NCI-H2081 treated with DMSO at 0.1 percent for 48 hours (cell line): ENCODE measurements at regions not wholly inside any gene's neighbourhood (a gene's known extent, or its start where the extent isn't known, plus 50 kb on each side); places are given as distances from the start of the nearest gene placed in this dataset.
"Not testable (repeated sequence)": the region's sequence is repeated elsewhere in the genome, so short reads cannot be mapped to it uniquely, and the experiment has no call there.

Source experiments
- DNase-seq: peaks from one replicate; lab custom pipeline; 2025; lab: John Stamatoyannopoulos, UW

DNA sequence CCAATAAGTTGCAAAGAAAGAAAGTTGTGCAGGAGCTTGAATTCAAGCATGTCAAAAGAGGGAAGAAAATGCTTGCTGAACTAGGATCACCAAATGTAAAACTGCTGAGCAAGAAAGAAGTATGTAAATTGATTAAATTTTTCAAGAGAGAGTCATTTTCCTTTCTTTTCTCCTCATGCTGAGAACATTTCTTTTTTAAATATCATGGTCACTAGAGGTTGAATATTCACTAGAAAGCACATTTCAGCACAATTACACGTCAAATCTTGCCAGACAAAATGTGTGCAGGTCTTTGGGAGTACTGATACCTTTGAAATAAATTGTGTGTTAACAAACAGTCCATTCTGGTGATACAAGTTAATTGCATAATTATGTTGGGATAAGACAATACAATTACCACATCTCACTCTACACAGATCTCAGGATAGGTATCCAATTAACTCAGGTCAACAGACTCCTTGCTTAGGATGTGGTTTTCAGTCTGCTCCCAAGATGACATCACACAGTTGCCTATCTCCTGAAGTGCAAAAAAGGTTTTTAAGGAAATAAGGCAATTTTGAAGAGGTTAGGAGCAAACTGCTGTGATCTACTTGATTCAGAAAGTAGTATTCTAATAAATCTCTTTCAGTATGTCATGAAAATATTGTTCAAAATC, 862.2 kb downstream of the RPS29 start:
- no peak for DNase-seq

GRCh38 chr14:48714366-48714765, 871.8 kb downstream of the RPS29 start:
- no peak for DNase-seq

GRCh38 chr14:48710133-48710532, 876.0 kb downstream of the RPS29 start:
- no peak for DNase-seq

DNA sequence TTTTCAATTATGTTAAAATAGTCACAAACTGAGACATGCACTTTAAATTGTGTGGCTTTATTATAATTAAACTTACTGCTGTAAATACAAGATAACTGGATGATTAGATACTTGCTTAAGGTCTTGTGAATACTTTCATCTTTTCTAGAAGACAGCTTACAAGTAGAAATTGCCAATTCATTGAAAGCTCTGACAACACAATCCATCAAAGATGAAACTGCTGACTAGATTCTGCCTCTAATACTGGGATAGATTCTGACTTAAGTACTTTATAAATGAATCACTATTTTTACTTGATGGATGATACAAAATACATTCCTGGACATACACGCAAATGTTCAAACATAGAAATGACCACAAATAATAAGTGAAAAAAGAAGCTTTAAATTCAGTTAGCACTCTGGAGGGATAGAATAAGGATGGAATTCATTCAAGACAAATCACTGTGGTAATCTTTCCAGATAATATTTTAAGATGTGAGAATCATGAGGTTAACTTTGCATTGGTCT, 876.8 kb downstream of the RPS29 start:
- DNase-seq = no peak

DNA sequence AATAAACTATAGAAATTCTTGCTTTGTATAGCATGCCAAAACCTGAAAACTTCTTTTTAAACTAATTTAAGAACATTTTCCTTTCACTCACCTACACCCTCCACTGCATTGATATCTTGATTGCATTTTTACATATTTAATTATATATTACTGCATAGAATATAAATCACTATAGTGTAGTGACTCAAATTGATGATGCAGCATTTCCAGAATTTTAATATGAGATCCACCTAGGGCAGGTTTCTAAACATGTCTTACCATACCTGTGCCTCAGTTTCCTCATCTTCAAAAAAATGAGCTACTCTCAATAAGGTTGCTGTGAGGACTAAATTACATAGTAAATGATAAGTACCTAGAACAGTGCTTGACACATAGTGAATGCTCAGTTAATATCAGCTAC, 881.5 kb downstream of the RPS29 start:
- DNase-seq = no peak

DNA sequence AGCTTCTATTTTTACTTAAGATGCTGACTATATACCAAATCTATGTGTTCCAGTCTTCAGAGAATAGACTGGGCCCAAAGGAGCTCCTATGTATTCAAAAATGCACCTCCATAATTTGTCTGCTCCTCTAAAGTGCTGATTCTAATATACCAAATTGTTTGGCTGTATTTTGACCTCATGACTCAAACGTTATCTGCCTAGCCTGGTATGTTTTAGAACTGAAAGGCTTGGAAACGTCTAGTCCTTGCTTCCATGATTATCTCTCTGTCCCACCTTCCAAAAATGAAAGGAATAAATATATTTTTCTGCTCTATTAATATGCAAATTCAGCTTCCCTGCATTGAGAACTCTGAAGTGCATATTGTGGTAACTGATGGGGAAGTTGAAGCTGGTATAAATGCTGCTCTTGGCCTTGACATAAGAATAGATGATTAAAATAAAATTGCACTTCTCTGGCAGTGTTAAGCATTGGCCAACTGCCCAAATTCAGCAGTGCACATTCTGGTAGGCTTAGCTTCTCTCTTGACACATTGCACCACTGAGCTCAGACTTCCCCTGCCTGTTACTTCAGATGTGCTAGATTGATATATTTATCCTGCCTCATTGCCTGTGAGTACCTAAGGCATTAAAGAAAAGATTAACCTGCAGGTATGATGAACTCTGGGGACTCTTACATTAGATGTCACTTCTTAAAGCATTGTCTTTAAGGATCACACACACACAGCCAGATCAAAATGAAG, 882.3 kb downstream of the RPS29 start:
- DNase-seq = no peak

- not testable (repeated sequence) for DNase-seq
Measured at GRCh38 chr14:48697362-48697761, 888.8 kb downstream of the RPS29 start.

DNA sequence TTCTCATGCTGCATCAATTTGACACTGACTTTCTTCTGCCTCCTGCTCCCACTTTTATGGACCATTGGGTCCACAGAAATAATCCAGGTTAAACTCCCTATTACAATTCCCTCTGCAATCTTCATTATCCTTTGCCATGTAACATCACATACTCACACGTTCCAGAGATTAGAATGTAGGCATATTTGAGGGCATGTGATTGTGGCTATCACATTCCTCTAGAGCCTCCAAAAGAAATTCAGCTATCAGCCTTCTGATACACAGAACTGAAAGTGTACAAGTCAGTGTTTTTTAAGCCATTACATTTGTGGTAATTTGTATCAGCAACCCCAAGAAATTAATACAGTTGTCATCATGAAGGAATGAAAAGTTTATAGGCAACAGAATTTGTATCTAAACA, 892.4 kb downstream of the RPS29 start:
- no peak for DNase-seq

DNA sequence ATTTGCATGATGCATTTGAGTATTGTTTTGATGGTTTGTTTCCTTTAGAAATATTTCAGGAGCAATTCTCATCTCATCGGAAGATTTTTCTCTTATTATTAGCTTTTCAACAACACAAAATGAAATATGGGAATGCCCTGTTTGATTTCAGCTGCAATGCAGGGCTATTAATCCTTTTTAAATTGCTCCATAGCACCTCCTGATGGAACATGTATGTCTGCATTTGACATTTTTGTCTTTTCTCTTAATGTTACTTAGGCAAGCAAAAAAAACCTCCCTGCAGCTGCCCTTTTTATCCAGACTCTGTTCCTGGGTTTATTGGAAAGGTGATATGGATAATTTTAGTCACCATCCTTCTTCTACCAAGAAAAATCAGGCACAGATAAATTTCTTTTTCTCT, 895.8 kb downstream of the RPS29 start:
- DNase-seq = no peak

GRCh38 chr14:48686650-48687049, 899.5 kb downstream of the RPS29 start:
- no peak for DNase-seq

DNA sequence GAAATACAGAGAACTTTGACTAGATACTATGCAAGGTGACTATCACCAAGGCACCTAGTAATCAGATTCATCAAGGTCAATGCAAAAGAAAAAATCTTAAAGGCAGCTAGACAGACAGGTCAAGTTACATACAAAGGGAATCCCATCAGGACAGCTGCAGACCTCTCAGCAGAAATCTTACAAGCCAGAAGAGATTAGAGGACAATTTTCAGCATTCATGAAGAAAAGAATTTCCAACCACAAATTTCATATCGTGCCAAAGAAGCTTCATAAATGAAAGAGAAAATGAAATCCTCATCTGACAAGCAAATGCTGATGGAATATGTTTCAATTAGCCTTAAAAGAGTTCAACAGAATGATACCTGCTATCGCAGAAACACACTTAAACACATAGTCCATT, 913.7 kb downstream of the RPS29 start:
- DNase-seq = no peak

DNA sequence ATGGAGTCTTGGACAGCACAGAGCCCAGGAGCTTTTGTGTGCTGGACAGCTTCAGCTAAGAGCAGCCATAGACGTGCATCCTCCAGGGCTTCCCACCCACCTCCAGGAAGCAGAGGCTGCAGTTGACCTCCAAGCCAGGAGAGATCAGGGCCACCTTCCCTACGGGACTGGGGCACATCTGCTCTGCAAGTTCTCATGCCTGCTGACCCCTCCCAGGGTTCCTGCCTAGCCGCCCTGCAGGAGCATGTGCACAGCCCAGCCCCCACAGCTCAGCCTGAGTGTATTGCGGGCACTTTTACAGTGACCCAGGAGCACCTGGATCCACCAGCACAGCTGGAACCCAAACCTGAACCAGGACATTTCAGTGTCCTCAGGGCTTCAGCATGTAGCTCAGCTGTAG, 915.2 kb downstream of the RPS29 start:
- DNase-seq = no peak

GRCh38 chr14:48665077-48665784, 920.9 kb downstream of the RPS29 start:
- no peak for DNase-seq

GRCh38 chr14:48643241-48643640, 942.9 kb downstream of the RPS29 start:
- DNase-seq = no peak

DNA sequence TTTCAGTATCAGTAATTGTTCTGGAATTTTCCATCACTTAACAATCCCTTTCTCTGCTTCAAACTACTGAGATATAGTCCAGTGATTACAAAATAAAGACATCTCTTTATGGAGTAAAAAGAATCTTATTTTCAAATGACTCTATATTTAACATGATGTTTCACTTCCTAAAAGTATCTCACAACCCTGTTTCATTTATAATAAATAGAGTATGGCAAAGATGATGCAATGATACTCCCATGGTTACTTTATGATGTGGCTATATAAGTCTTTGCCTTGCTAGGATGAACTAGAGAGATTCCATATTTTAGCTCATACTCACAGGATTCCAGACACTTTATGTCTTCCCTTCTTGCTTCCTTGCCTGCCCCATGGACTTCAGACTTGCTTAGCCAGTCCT, 953.5 kb upstream of the MDGA2 start:
- DNase-seq = no peak

GRCh38 chr14:48622980-48623379, 947.6 kb upstream of the MDGA2 start:
- no peak for DNase-seq

DNA sequence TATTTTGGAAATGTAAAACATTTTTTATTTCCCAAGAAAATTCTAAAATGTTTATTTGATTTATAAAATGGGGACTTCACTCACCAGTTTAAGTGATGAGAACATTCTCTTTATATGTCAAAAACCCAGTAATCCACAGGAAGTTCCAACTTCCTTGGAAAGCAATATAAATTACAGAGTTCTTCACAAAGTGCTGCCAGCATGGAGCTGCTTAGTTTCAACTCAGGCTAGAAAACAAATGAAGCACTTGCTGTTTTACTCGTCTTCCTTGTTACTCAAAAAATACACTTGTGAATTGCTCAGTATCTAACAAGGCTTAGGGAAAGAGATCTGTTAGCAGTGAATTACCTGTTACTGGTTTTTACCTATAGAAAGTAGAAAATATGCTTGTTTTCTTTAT, 942.7 kb upstream of the MDGA2 start:
- DNase-seq = no peak

DNA sequence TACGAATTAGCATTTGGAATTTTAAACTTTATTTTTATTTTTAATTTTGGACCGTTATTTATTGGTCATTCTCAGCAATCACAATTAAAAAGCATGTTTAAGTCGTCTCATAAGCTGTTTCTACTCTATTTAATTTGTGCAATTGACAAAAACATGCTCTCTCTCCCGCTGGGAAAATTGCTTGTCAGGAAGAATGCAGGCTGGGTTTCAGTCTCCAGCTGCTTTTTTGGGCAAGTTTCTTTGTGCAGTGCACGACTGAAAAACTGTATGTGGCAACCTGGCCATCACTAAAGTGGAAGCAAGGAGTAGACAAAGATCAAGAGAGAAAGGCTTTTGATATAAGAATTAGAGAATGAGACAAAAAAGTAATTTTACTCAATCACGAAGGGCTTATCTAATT, 941.5 kb upstream of the MDGA2 start:
- peak; percentile 51 for DNase-seq

DNA sequence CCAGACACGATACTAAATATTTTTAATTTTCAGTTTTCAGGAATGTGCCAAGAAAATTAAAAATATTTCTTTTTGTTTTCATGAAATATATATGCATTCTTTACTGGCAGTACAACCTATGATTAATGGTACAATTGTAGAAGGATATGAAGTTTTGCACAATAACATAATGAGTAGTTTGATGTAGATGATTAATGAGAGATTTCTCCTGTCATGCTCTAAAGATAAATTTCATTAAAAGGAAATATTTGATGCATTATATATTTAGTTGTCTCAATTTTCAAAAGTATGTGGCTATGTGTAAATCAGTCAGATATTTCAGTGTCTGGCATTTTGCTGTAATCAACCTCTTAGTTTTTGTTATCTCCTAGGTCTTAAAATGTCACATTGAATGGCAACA, 940.2 kb upstream of the MDGA2 start:
- no peak for DNase-seq

- DNase-seq = no peak
Measured at GRCh38 chr14:48614003-48614402, 938.6 kb upstream of the MDGA2 start.

DNA sequence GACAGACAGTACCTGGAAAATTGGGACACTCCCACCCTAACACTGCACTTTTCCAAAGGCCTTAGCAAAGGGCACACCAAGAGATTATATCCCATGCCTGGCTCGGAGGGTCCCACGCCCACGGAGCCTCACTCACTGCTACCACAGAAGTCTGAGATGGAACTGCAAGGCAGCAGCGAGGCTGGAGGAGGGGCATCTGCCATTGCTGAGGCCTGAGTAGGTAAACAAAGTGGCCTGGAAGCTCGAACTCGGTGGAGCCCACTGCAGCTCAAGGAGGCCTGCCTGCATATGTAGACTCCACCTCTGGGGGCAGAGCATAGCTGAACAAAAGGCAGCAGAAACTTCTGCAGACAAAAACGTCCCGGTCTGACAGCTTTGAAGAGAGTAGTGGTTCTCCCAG, 931.6 kb upstream of the MDGA2 start:
- DNase-seq = not testable (repeated sequence)

GRCh38 chr14:48598458-48598857, 923.1 kb upstream of the MDGA2 start:
- DNase-seq = no peak

DNA sequence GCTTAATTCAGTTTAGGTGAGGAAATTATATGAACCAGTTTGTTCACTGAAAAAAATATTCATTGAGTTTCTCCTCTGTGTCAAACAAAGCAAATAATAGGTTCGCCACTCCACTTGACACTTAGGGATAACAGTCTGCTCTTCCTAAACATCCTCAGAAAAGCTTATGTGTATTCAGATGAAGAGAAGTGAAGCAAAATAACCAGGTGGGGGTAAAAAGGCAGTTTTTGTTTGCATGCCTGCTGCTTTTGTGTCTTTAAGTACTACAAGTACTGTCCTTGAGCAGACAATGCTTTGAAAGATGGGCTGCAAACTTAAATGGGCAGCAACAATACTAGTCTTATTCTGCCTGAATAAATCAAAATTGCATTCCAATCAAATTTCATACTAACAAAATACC, 910.7 kb upstream of the MDGA2 start:
- no peak for DNase-seq
